ENCODE measurements at regions not wholly inside any gene's neighbourhood (a gene's known extent, or its start where the extent isn't known, plus 50 kb on each side); places are given as distances from the start of the nearest gene placed in this dataset.
A peak's percentile ranks its signal among the peaks of the same experiment; 100 is the strongest.
"Not testable (repeated sequence)": the region's sequence is repeated elsewhere in the genome, so short reads cannot be mapped to it uniquely, and the experiment has no call there.

DNA sequence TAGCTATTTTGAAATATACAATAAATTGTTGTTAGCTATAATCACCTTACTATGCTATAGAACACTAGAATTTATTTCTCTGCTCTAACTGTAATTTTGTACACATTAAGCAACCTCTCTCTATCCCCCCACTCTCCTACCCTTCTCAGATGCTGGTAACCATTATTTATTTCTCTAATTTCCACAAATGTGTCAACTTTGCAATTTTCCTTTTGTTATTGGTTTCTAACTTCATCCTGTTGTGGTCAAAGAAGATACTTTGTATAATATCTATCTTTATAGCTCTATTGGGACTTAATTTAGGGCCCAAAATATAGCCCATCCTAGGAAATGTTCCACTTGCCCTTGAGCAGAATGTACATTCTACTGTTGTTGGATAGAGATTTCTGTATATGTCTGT, 229.3 kb downstream of the SATB1 start:
- no peaks in the 10 kb centered on the region for H3K9me3 ChIP-seq (replicated peaks)
- DNase-seq (ENCODE audit: low read depth in 1 of 2, low spot score in 2 of 2) = no peak
- no peaks in the 10 kb centered on the region for H3K27me3 ChIP-seq (replicated peaks)
- H3K36me3 ChIP-seq = no peaks in the 10 kb centered on the region
- H3K4me3 ChIP-seq = no peak overlapping the region
- H3K27ac ChIP-seq = no peak overlapping the region
- no peaks in the 10 kb centered on the region for H3K4me1 ChIP-seq (replicated peaks)

DNA sequence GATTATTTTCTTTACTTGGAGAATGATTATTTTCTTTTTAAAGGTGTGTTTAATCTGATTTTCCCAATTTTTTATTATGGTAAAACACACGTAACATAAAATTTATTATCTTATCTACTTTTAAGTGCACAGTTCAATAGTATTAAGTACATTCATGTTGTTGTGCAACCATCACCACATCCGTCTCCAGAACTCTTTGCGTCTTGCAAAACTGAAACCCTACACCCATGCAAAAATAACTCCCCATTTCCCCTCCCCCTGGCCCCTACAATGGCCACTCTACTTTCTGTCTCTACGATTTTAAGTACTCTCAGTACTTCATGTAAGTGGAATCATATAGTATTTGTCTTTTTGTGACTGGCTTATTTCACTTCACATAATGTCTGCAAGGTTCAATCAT, 230.7 kb downstream of the SATB1 start:
- Histone ChIP-seq H3K4me1 (replicated peaks) (no peaks in the 10 kb centered on the region), H3K36me3 (no peaks in the 10 kb centered on the region), H3K9me3 (replicated peaks) (no peaks in the 10 kb centered on the region), H3K27ac (no peak overlapping the region), H3K27me3 (replicated peaks) (no peaks in the 10 kb centered on the region), H3K4me3 (no peak overlapping the region)
- DNase-seq (ENCODE audit: low read depth in 1 of 2, low spot score in 2 of 2) = no peak

DNA sequence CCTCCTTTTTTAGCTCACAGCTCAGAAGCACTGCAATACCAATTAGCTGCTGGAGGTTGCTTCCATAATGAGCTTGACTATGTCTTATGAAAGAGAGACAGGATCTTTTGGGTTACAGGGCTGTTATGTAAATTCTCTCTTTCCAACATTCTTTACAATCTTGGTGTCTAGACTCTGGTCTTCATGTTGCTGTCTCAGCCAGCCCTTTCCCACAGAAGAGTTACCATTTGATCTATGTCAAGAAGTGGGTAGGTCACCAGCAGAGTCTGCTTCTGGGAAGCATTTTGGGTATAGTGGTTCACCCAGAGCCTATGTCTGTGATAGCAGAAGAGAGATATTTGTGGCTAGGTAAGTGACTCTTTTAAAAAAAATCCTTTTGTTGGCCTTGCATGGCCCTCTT, 234.5 kb downstream of the SATB1 start:
- H3K9me3 ChIP-seq (replicated peaks) = no peaks in the 10 kb centered on the region

DNA sequence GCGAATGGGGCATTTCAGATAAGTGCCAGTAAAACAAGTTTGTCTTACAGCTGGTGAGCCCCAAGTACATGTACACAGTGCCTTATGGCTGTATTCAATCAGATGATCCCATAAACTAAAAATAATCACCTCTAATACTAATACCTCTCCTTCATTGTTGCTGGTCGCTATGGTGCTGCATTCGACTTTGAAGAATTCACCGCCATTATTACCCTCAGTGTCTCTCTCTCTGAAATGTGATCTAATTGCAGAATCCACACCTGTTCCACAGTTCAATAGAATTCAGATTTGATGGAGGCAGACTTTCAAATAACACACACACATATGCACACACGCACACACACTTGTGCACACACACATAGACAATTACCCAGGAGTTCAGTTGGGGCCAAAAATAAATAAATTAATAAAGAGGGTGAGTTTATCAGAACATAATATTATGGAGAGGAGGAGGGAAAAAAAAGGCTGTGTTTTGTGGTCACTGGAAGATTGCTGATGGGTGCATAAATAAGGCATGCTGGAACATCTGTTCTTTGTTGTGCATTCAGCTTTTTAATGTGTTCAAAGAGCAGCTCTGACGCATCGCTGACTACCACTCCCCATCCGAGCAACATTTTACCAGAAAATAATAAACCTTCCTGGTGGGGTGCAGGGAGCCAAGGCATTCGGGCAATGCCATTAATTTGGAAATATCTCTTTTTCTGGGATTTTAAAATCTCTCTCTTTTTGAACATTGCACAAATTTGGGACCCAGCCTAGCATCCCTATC, 235.7 kb downstream of the SATB1 start:
- Histone ChIP-seq H3K36me3 (no peaks in the 10 kb centered on the region), H3K27ac (no peak overlapping the region), H3K4me1 (replicated peaks) (no peaks in the 10 kb centered on the region), H3K4me3 (no peak overlapping the region), H3K27me3 (replicated peaks) (no peaks in the 10 kb centered on the region), H3K9me3 (replicated peaks) (no peaks in the 10 kb centered on the region)
- peak in 1 of 2 experiments; percentile 7 for DNase-seq (ENCODE audit: low read depth in 1 of 2, low spot score in 2 of 2)

More for the DNA sequence above, 234.5 kb downstream of the SATB1 start:
- Histone ChIP-seq H3K36me3 (no peaks in the 10 kb centered on the region), H3K27ac (no peak overlapping the region), H3K4me3 (no peak overlapping the region), H3K4me1 (replicated peaks) (no peaks in the 10 kb centered on the region), H3K27me3 (replicated peaks) (no peaks in the 10 kb centered on the region)
- DNase-seq (ENCODE audit: low read depth in 1 of 2, low spot score in 2 of 2) = no peak

DNA sequence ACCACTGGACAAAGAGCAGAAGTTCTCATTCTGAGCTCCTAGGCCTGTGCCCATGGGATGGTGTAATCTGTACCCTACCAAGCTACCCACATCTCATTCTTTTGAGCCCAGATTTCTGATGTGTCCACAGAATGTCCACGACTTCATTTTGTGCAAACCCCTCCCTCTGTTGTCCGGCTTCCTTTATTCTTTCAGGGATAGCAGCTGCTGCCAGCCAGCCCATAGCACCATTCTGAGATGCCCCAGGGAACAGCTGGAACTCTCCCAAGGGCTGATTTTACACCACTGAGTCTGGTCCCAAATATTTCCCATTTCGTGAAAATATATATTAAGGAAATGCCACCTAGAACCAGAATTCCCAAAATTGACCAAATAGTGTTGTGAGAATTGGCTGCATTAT, 236.6 kb downstream of the SATB1 start:
- no peak overlapping the region for H3K4me3 ChIP-seq
- no peak for DNase-seq (ENCODE audit: low read depth in 1 of 2, low spot score in 2 of 2)
- no peak overlapping the region for H3K27ac ChIP-seq
- H3K36me3 ChIP-seq = no peaks in the 10 kb centered on the region
- no peaks in the 10 kb centered on the region for H3K9me3 ChIP-seq (replicated peaks)
- no peaks in the 10 kb centered on the region for H3K27me3 ChIP-seq (replicated peaks)
- H3K4me1 ChIP-seq (replicated peaks) = no peaks in the 10 kb centered on the region

DNA sequence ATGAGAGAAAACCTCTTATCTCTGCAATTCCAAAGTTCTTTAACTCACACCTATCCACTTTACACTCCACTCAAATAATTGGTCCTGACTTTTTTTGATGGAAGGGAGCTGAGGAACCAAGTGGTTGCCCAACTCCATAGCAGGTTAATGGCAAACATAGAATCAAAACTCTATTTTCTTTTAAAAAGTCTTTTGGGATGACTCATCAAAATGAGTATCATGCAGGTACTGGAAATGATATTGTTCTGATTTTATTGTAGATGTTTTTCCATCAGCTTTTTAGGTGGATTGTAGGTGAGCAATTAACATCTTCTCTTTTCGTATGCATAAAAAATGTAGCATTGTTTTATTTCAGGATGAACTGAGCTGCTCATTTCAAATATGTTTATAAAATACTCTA, 239.5 kb downstream of the SATB1 start:
- no peaks in the 10 kb centered on the region for H3K9me3 ChIP-seq (replicated peaks)
- no peaks in the 10 kb centered on the region for H3K27me3 ChIP-seq (replicated peaks)
- no peak for DNase-seq (ENCODE audit: low read depth in 1 of 2, low spot score in 2 of 2)
- H3K4me1 ChIP-seq (replicated peaks) = no peaks in the 10 kb centered on the region
- no peak overlapping the region for H3K4me3 ChIP-seq
- H3K27ac ChIP-seq = no peak overlapping the region
- H3K36me3 ChIP-seq = no peaks in the 10 kb centered on the region

DNA sequence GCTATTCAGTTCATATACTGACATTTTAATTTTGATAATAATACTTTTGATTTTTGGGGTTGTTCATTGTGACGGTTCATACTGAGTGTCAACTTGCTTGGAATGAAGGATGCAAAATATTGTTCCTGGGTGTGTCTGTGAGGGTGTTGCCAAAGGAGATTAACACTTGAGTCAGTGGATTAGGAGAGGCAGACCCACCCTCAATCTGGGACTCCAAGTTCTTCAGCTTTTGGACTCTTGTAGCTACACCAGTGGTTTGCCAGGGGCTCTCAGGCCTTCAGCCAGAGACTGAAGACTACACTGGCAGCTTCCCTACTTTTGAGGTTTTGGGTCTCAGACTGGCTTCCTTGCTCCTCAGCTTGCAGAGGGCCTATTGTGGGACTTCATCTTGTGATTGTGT, 242.2 kb downstream of the SATB1 start:
- H3K36me3 ChIP-seq; H3K27me3 ChIP-seq (replicated peaks); H3K27ac ChIP-seq; H3K4me3 ChIP-seq; H3K9me3 ChIP-seq (replicated peaks); DNase-seq (ENCODE audit: low read depth in 1 of 2, low spot score in 2 of 2); H3K4me1 ChIP-seq (replicated peaks): not testable (repeated sequence)

- Histone ChIP-seq H3K27me3 (replicated peaks) (no peaks in the 10 kb centered on the region), H3K4me3 (no peak overlapping the region), H3K4me1 (replicated peaks) (no peaks in the 10 kb centered on the region), H3K27ac (no peak overlapping the region), H3K9me3 (replicated peaks) (no peaks in the 10 kb centered on the region), H3K36me3 (no peaks in the 10 kb centered on the region)
- DNase-seq (ENCODE audit: low read depth in 1 of 2, low spot score in 2 of 2) = no peak
Measured at GRCh38 chr3:18179521-18179920, 245.6 kb downstream of the SATB1 start.

DNA sequence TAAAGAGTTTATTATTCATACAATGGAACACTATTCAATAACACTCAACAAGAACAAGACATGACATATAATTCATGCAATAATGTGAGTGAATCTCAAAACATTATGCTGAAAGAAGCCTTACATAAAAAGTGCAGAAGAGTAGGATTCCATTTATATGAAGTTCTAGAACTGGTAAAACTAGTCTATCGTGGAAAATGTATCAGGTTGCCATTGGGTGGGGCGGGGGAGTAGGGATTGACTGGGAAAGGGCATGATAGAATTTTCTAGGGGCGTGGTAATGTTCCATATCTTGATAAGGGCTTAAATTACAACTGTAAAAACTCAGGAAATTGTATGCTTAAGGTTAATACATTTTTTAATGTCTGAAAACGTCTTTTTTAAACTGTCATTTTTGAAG, 247.9 kb downstream of the SATB1 start:
- Histone ChIP-seq H3K36me3 (no peaks in the 10 kb centered on the region), H3K4me1 (replicated peaks) (no peaks in the 10 kb centered on the region), H3K4me3 (no peak overlapping the region), H3K9me3 (replicated peaks) (no peaks in the 10 kb centered on the region), H3K27ac (no peak overlapping the region), H3K27me3 (replicated peaks) (no peaks in the 10 kb centered on the region)
- no peak for DNase-seq (ENCODE audit: low read depth in 1 of 2, low spot score in 2 of 2)

GRCh38 chr3:18173891-18174290, 251.2 kb downstream of the SATB1 start:
- H3K4me3 ChIP-seq = not testable (repeated sequence)

GRCh38 chr3:18159681-18160080, 265.5 kb downstream of the SATB1 start:
- no peak overlapping the region for H3K4me3 ChIP-seq
- H3K27ac ChIP-seq = no peak overlapping the region
- H3K36me3 ChIP-seq = no peaks in the 10 kb centered on the region
- no peaks in the 10 kb centered on the region for H3K27me3 ChIP-seq (replicated peaks)
- no peaks in the 10 kb centered on the region for H3K4me1 ChIP-seq (replicated peaks)
- DNase-seq (ENCODE audit: low read depth in 1 of 2, low spot score in 2 of 2) = no peak
- no peaks in the 10 kb centered on the region for H3K9me3 ChIP-seq (replicated peaks)

More at GRCh38 chr3:18173891-18174290, 251.2 kb downstream of the SATB1 start:
- not testable (repeated sequence) for H3K4me1 ChIP-seq (replicated peaks); H3K36me3 ChIP-seq; H3K27ac ChIP-seq; H3K9me3 ChIP-seq (replicated peaks); H3K27me3 ChIP-seq (replicated peaks); DNase-seq (ENCODE audit: low read depth in 1 of 2, low spot score in 2 of 2)

GRCh38 chr3:18153571-18154173, 271.5 kb downstream of the SATB1 start:
- DNase-seq (ENCODE audit: low read depth in 1 of 2, low spot score in 2 of 2) = peak in 1 of 2 experiments; percentile 3
- H3K36me3 ChIP-seq = no peaks in the 10 kb centered on the region
- no peak overlapping the region for H3K4me3 ChIP-seq
- H3K27me3 ChIP-seq (replicated peaks) = no peaks in the 10 kb centered on the region
- no peaks in the 10 kb centered on the region for H3K4me1 ChIP-seq (replicated peaks)
- no peaks in the 10 kb centered on the region for H3K9me3 ChIP-seq (replicated peaks)
- no peak overlapping the region for H3K27ac ChIP-seq

DNA sequence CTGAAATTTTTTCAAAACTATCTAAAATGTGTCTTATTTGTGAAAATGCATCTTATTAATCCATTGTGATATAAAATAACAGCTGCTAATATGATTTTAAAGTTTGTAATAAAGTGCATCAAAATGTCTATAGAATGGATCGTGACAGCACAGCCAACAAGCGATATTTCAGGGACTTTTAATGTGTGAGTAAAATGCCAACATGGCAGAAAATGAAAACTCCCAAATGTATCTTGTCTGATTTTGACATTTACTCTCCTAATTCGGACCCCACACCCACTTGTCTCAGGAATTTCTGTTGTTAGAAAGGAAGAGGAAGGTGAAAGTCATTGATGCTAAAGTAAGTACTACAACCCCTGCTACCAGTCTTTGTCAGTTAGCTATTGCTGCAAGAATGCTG, 273.9 kb downstream of the SATB1 start:
- DNase-seq (ENCODE audit: low read depth in 1 of 2, low spot score in 2 of 2) = no peak
- H3K4me1 ChIP-seq (replicated peaks) = no peaks in the 10 kb centered on the region
- no peaks in the 10 kb centered on the region for H3K27me3 ChIP-seq (replicated peaks)
- H3K27ac ChIP-seq = no peak overlapping the region
- H3K9me3 ChIP-seq (replicated peaks) = no peaks in the 10 kb centered on the region
- H3K4me3 ChIP-seq = no peak overlapping the region
- H3K36me3 ChIP-seq = no peaks in the 10 kb centered on the region

GRCh38 chr3:18149935-18150334, 275.2 kb downstream of the SATB1 start:
- Histone ChIP-seq H3K27ac (no peak overlapping the region), H3K27me3 (replicated peaks) (no peaks in the 10 kb centered on the region), H3K36me3 (no peaks in the 10 kb centered on the region), H3K9me3 (replicated peaks) (no peaks in the 10 kb centered on the region), H3K4me3 (no peak overlapping the region), H3K4me1 (replicated peaks) (no peaks in the 10 kb centered on the region)
- no peak for DNase-seq (ENCODE audit: low read depth in 1 of 2, low spot score in 2 of 2)

DNA sequence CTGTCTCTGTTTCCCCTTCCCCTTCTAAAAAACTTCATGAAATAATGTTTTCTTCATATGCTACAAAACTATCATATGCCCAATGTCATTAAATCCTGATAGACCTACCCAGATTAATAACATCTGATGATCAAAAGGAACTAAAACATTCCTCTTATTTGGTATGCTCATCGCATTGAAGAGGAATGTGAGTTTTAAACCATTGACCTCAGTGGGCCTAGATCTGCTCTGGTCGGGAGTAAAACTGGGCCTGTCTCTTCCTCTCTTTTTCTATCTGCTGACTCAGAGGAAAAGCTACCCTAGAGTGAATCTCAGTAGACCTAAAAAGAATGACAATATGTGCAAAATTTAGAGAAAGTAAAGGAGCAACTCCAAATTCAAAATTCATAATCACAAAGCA, 275.8 kb downstream of the SATB1 start:
- Histone ChIP-seq H3K36me3 (no peaks in the 10 kb centered on the region), H3K4me1 (replicated peaks) (no peaks in the 10 kb centered on the region), H3K9me3 (replicated peaks) (no peaks in the 10 kb centered on the region), H3K4me3 (no peak overlapping the region), H3K27me3 (replicated peaks) (no peaks in the 10 kb centered on the region), H3K27ac (no peak overlapping the region)
- DNase-seq (ENCODE audit: low read depth in 1 of 2, low spot score in 2 of 2) = no peak
